K562 (cell line): ENCODE measurements at regions not wholly inside any gene's neighbourhood (a gene's known extent, or its start where the extent isn't known, plus 50 kb on each side); places are given as distances from the start of the nearest gene placed in this dataset.

Source experiments
- ATAC-seq: fragments of 200-7000 bp; cut with Tn5 transposase; 3 replicates; pipeline ENCODE4 v1.9.1; 2020; ENCODE audit warnings: moderate library complexity
- BruUV-seq: library from RNA; stranded (reverse); fragments of 400-500 nt; replicated peaks from 2 replicates; lab custom pipeline; 2021; lab: Mats Ljungman, UMichigan
- CTCF ChIA-PET: fragments of 300-600 bp; formaldehyde crosslinking; extraction: SDS; loops from one replicate; lab custom pipeline; 2021; ENCODE audit warnings: low intra/inter-chr PET ratio; lab: Yijun Ruan, JAX
- POLR2A ChIA-PET: fragments of 300-600, 350-650 bp; sonication (Branson Sonifier 250); formaldehyde crosslinking; extraction: SDS; loops from one replicate; lab custom pipeline; 2021; ENCODE audit warnings: antibody characterized with exemption, inconsistent platforms; lab: Yijun Ruan, JAX
- DNase-seq, 4 experiments: peaks; one replicate each; pipeline versions ENCODE4 v3.0.0 to v3.0.0-alpha.2; 2011 to 2018; ENCODE audit warnings: low spot score in 3 of 4, mixed read lengths in 3 of 4; ENCODE audit errors: extremely low read depth in 1 of 4
- FAIRE-seq: peaks from 2 replicates; lab custom pipeline; 2011; peaks lifted over from hg19 to GRCh38; lab: Jason Lieb, UNC
- H2AFZ ChIP-seq: 2 replicates; pipeline ENCODE4 v1.6.0; 2011; ENCODE audit warnings: low read depth, low read length, control low read depth, inconsistent platforms
- H3K27ac ChIP-seq: fragments of 200-600 bp; 3 replicates; pipeline ENCODE4 v1.8.0; 2011; ENCODE audit warnings: low read depth, mild to moderate bottlenecking, control low read depth, inconsistent platforms, low read length, moderate library complexity, mixed read lengths; ENCODE audit errors: extremely low read depth
- H3K27me3 ChIP-seq, 2 experiments: fragments of 300-600 bp in 1 of 2; 2 replicates in 1 of 2; 3 replicates in 1 of 2; pipeline versions ENCODE4 v1.6.0 to v1.8.0; 2011; ENCODE audit warnings: inconsistent platforms in 2 of 2, low read length in 2 of 2, mild to moderate bottlenecking in 1 of 2, mixed read lengths in 1 of 2, moderate library complexity in 1 of 2; ENCODE audit not compliant: control insufficient read depth in 2 of 2, insufficient read depth in 2 of 2
- H3K36me3 ChIP-seq: fragments of 300-600 bp; 3 replicates; pipeline ENCODE4 v1.8.0; 2011; ENCODE audit warnings: mild to moderate bottlenecking, low read length, inconsistent platforms; ENCODE audit not compliant: control insufficient read depth, insufficient read depth
- H3K4me1 ChIP-seq, 2 experiments: fragments of 200-600 bp in 1 of 2; replicated peaks in 1 of 2; 2 replicates in 1 of 2; 3 replicates in 1 of 2; pipeline versions ENCODE4 v1.5.1 to v1.8.0; 2011; ENCODE audit warnings: inconsistent platforms in 2 of 2, low read length in 2 of 2, mild to moderate bottlenecking in 1 of 2, mixed read lengths in 1 of 2, moderate library complexity in 1 of 2; ENCODE audit not compliant: control insufficient read depth in 2 of 2, insufficient read depth in 2 of 2
- H3K4me2 ChIP-seq: 2 replicates; pipeline ENCODE4 v1.6.1; 2011; ENCODE audit warnings: low read length, control low read depth, inconsistent platforms, mixed read lengths; ENCODE audit not compliant: insufficient read depth
- H3K4me3 ChIP-seq: fragments of 200-600 bp; sonication (generic), shearing (Covaris generic); 2 replicates; pipeline ENCODE4 v1.5.1; 2016; ENCODE audit warnings: control low read depth, inconsistent platforms
- H3K79me2 ChIP-seq: fragments of 200-600 bp; 3 replicates; pipeline ENCODE4 v1.8.0; 2011; ENCODE audit warnings: low read length, inconsistent platforms; ENCODE audit not compliant: control insufficient read depth, insufficient read depth
- H3K9ac ChIP-seq, 2 experiments: 2 replicates each; pipeline versions ENCODE4 v1.6.0 to v1.6.1; 2011; ENCODE audit warnings: low read depth in 2 of 2, low read length in 2 of 2, control low read depth in 1 of 2, inconsistent platforms in 1 of 2, mild to moderate bottlenecking in 1 of 2, mixed read lengths in 1 of 2; ENCODE audit not compliant: insufficient read depth in 1 of 2
- H3K9me1 ChIP-seq: one replicate; pipeline ENCODE4 v1.6.0; 2011; ENCODE audit warnings: inconsistent platforms, mild to moderate bottlenecking, low read length, moderate library complexity; ENCODE audit not compliant: control insufficient read depth, insufficient read depth
- H3K9me3 ChIP-seq: replicated peaks from 2 replicates; pipeline ENCODE4 v1.5.1; 2011; ENCODE audit warnings: low read depth, low read length, inconsistent platforms; ENCODE audit not compliant: control insufficient read depth, insufficient read depth
- H4K20me1 ChIP-seq: replicated peaks from 2 replicates; pipeline ENCODE4 v1.6.1; 2011; ENCODE audit warnings: low read length, inconsistent platforms, mixed read lengths; ENCODE audit not compliant: control insufficient read depth, insufficient read depth
- ETV1 ChIP-seq: fragments of 450-650 bp; conservative IDR thresholded peaks from 2 replicates; pipeline ENCODE4 v1.6.1; 2016; ENCODE audit warnings: missing genetic modification characterization, control low read depth, low read depth, missing compliant biosample characterization
- GATA2 ChIP-seq: sonication (generic); formaldehyde crosslinking; IDR thresholded peaks from 2 replicates; pipeline ENCODE4 v1.4.0; 2020; ENCODE audit warnings: mild to moderate bottlenecking, missing genetic modification reagents
- HNRNPH1 ChIP-seq: fragments of 200-400 bp; formaldehyde crosslinking; optimal IDR thresholded peaks from 2 replicates; pipeline ENCODE3; 2017; ENCODE audit warnings: low read depth, mild to moderate bottlenecking, low read length, moderate library complexity
- SIX5 ChIP-seq, 2 experiments: IDR thresholded peaks; 2 replicates each; pipeline ENCODE4 v1.6.1; 2011; ENCODE audit warnings: low read length in 2 of 2, borderline replicate concordance in 1 of 2, low read depth in 1 of 2, mild to moderate bottlenecking in 1 of 2, moderate library complexity in 1 of 2; ENCODE audit not compliant: insufficient read depth in 1 of 2
- TFE3 ChIP-seq: fragments of 450-650 bp; formaldehyde crosslinking; IDR thresholded peaks from 2 replicates; pipeline ENCODE4 v1.4.0; 2020; ENCODE audit warnings: mild to moderate bottlenecking, mixed read lengths
- WGBS: fragments of 100-300 bp; shearing (Covaris generic); methylation state at CpG from one replicate; pipeline ENCODE4 v1.1.6; 2016; ENCODE audit warnings: low coverage, mixed read lengths; ENCODE audit not compliant: insufficient coverage; ENCODE audit errors: missing lambda C conversion rate; 5-methylcytosine and 5-hydroxymethylcytosine counted together
- in situ Hi-C: fragments of 300-500 bp; cut with MboI; formaldehyde crosslinking; loops from 4 replicates; pipeline ENCODE4 v1.15.0; 2018; ENCODE audit warnings: inconsistent platforms, mixed read lengths
- intact Hi-C: fragments of 100-400 bp; cut with micrococcal nuclease; formaldehyde crosslinking; loops from 2 replicates; pipeline ENCODE4 v1.14.2; 2022

- FAIRE-seq = no peak
- DNase-seq = no peak
- Histone ChIP-seq H3K79me2 (no peaks in the 10 kb centered on the region), H3K4me1 (peaks cover 0 to 7% of the 10 kb centered on the region in 2 experiments; a peak in 1 of 5 replicates), H3K27ac (no peak overlapping the region), H3K9me1 (no peaks in the 10 kb centered on the region), H4K20me1 (no peaks in the 10 kb centered on the region), H3K4me3 (no peak overlapping the region), H3K4me2 (no peak overlapping the region), H3K9me3 (no peaks in the 10 kb centered on the region), H3K27me3 (no peaks in the 10 kb centered on the region), H3K36me3 (no peaks in the 10 kb centered on the region), H3K9ac (no peak overlapping the region), H2AFZ (no peak overlapping the region)
- TF ChIP-seq GATA2 (no peak), SIX5 (IDR thresholded peaks at IDR 0.05; ENCODE audit: borderline replicate concordance in 1 of 2, insufficient read depth in 1 of 2, low read depth in 1 of 2, low read length in 2 of 2) (no peak), ETV1 (tag) (no peak), TFE3 (CRISPR knock-in tag) (no peak), HNRNPH1 (no peak)
- in situ Hi-C loops = loop anchor here (25.0 kb wide), 1 partner anchor 1536 kb away; no protein-coding TSS in a partner anchor
- ATAC-seq = no peak; the same call in 1 of the 3 replicates
- under 1% methylated on average over 27 of the region's 27 CpGs for whole genome bisulfite sequencing
- intact Hi-C loops = no loop called here
- ChIA-PET CTCF (no interaction called here), POLR2A (no interaction called here)
- BruUV-seq = no TSS peak
Observed at GRCh38 chr20:29326376-29327070, 1930.9 kb upstream of the DEFB115 start.
